LoVo (cell line): ENCODE measurements at regions not wholly inside any gene's neighbourhood (a gene's known extent, or its start where the extent isn't known, plus 50 kb on each side); places are given as distances from the start of the nearest gene placed in this dataset.

Experiments
- DNase-seq: peaks from one replicate; pipeline ENCODE4 v3.0.0-alpha.2; 2016; ENCODE audit warnings: low spot score

DNA sequence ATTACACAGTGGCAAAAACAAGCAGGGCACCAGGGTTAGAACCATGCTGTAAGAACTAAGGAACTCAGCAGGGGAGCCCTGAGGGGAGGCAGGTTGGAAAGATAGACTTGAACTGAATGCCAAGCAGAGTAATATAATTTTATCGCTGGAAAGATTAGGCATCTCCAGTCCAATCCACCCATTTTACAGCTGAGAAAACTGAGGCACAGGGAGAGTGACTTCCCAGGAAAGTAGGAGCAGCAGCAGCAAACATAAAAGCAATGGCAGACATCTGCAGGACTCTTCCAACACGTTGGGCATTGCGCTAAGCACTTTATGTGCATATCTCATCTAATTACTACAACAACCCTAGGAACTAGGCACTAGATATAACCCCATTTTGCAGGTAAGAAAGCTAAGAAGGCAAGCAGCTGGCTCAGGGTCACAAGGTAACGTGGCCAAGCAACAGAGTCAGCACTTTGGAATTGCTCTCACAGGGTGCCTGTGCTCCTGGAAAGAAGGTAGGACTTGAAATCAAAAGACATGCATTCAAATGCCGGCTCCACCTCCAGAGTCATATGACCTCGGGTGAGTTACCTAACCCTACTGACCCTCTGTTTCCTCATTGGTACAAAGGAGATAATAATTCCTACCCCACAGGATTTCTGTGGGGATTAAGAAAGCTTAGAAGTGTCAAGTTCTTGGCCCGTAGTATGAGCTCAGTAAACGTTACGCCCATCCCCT, 215.3 kb downstream of the BARX2 start:
- no peak for DNase-seq

DNA sequence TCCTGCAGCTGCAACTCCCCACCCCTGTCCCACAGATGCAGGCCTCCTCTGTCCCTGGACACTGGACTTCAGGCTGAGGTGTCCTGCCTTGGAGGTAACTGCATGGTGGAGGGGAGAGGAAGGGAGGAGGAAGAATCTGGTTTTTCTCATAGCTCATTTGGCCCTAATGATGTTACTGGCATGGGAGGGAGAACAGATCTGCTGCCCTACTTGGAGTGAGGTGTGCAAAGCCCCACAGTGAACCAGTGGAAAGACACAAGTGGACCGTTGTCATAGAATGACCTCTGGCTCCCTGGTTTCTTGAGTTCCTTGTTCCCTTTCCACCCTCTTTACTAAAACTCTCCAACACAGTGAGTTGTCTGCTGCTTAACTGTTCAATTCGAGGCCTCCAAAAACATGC, 215.9 kb downstream of the BARX2 start:
- DNase-seq = no peak

DNA sequence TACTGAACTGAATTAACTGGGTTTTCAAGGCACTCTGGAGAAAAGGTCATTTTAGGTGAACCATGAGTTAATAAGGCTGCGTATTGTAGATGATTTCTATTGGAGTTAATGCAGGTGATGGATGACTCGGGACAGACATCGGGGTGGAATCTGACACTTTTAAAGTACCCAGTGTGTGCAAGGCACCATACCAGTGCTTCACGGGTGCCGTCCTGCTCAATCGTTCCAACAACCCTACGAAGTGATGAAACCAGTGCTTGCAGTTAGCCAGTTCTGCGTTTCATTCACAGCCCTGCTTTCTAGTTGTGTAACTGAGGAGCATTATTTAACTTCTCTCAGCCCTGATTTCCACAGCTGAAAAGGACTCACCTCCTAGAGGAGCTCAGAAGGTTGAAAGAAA, 216.5 kb downstream of the BARX2 start:
- DNase-seq = no peak

DNA sequence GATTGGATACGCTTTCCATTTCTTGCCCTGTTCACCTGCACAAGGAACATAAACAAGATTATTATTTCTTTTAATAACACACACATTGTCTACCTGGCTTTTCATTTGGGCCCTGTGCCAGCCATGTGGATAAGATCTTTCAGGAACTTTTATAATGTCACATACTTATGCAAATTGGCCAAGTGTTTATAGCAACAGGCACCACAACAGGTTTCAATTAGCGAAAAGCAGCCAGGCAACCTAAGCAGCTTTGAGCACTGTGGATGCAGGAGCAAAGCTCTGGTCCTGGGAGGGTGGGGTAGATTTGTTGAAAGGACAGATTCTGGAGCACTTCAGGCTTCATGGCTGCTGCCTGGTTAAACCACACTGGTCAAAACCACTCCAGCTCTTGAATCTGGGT, 217.4 kb downstream of the BARX2 start:
- peak; percentile 34 for DNase-seq

DNA sequence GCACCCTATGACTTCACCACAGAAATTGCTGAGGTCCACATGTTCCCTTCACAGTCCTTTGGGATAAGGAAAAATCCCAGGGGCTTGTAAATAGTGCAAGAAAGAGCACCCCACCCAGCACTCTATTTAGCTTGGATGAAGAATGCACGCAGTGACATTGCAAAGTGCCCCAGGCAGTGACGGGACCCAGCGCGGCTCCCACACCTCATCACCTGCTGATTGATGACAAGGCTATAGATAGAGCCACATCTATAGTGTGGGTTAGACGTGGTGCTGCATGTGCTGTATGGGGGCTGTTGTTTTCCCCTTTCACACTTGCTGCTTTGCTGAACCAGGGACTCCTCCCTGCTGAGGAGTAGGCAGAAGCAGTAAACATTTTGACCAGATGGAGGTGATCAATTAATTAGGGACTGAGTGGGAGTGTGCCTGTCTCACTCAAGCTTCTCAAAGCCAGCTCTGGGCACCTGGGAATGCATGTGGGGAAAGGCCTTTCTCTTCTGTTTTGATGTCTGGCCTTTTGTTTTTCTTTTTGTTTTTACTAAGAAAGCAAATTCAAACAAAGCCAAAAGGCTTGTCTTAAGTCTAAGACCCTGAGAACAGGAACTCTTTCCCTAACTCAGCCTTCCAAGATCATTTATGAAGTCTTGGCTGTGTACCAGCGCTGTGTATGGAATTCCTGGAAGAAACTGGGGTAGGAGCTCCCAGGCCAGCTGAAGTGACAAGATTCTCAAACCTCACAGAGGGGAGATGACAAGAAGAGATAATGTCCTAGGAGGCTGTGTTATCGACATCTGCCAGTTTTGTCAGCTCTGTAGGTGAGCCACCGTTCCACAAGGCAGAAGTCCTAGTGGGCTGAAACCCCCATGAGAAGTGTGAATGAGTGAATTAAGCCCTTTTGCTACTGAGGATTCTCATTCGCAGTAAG, 219.7 kb downstream of the BARX2 start:
- DNase-seq = no peak

DNA sequence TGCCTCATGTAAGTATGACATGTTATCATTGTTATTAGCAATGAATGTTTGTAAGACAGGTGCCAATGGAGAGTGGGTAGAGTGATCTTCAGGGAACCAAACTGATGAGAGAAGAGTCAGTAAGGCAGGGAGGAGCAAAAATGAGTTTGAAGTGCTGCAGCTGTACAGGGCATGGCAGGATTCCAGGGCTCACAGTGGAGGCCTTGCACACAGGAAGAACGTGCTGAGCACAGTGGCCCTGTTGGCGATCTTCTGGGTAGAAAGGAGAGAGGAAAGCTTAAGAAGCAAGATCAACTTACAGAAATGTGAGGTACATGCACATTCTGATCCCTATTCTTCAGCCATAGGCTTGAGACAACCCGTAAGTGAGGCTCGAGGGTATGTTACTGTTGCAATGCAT, 219.3 kb upstream of the TMEM45B start:
- no peak for DNase-seq

DNA sequence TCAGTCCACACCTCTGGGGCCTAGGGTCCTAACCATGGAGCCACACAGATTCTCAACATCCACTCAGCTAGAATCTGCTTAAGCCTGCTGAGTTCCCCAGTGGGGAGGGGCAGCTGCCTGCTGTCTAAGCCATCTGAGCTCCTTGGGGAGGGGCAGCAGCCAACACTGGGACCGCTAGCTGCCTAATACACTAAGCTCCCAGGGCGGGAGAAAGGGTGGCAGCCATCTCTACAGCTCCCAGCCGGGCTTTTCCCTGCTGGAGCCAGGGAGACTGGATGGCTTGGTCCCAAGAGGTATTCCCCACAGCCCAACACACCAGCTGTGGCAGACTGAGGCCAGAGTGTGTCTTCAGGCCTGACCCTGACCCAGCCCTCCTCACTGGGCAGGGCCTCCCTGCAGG, 217.3 kb upstream of the TMEM45B start:
- no peak for DNase-seq

DNA sequence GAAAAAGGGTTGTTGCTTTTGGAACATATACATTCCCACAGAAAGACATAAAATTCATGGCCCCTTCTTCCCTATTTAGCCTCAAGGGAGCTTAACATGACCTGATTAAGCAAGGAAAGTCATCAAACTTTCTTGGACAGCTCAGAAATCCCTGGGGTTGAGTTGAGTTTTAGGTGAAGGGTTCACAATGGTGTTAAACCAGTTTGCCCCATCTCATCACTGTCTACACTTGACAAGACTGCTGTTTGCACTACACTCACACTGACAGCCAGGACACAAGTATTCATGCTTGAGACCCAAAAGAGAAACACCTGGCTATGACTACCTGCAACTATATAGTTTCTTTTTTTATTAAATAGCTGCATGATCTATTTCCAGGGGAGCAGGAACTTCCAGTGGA, 209.8 kb upstream of the TMEM45B start:
- no peak for DNase-seq

DNA sequence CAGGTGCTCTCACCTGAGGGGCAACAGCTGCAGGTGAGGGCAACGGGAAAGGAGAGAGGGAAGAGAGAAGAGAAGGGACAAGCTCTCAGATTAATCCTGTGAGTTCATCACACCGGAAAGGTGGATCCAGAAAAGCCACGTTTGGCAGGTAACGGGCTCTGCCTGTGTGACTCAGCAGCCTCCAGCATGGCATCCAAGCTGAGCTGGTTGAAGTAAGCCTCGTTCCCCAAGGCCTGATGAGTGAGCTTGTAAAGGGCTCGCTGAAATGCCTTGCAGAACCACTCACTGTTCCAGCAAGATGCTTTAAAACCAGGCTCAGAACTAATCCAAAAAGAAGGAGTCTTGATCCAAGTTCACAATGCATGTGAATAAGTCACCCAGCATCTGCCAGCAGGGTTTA, 206.9 kb upstream of the TMEM45B start:
- DNase-seq = no peak

DNA sequence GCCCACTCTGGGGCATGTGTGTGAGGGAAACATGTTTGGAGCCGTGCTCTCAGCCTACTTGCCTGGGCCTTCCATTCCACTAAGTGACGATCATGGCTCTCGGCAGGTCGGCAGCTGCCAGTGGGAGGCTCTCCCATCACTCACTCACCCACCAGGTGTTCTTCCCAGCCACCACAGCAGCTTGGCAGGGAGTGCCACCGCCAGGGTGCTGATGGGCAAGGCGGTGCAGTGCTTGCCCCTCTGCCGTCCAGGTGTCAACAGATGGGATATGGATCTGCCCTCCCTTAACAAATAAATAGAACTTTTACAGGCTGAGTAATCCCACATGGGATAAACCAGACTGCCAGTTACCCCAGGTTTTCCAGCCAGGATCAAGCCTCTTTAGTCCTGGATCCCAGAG, 205.5 kb upstream of the TMEM45B start:
- DNase-seq = no peak

DNA sequence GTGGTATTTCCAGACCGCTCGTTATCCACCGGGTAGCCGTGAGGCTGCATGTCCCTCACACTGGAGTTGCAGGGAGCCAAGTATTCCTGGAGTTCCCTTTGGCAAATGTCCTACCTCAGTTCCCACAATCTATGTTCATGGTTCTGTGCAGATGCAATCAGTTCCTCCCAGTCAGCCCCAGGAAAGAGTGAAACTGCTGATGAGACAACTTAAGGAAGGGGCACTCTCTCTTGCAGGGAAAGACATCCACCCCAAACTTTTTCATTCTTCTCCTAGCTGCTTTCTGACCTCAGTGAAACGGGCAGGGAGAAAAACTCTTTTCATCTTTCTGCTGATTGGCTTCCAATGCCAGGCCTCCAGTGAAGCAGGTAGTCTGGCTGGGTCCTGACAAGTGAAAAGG, 205.1 kb upstream of the TMEM45B start:
- no peak for DNase-seq

DNA sequence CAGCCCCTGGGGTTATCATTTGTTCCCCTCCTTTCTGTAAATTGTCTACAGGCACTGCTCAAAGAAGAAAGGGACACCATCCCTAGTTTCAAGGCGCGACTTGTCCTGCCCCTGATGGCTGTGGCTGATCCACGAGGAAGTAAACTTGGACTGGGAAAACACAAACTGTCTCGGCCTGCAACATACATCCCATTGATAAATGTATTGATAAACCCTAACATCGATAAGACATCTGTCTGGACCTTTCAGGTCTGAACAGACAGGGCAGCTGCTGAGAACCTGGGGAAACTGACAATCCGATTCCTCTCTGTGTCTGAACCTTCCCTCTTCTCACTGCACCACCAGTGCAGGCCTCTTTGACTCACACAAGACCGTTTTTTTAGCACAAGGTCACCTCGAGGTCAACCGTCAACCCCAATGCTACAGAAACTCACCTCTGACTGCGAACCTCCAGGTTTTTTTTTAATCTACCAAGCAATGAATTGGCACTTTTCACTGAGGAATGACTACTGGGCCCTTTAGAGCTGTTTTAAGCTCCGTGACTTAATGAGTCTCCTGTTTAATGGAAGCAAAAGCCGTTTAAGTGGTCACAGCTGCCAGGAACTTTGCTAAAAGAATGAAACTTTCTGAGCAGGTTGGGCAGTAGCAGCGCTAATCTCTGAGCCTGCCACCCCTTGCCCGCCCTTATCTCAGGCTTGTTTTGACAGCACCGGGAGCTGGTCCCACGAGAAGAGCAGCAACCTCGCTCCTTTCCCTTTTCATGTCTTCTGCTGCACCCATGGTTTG, 203.8 kb upstream of the TMEM45B start:
- no peak for DNase-seq

DNA sequence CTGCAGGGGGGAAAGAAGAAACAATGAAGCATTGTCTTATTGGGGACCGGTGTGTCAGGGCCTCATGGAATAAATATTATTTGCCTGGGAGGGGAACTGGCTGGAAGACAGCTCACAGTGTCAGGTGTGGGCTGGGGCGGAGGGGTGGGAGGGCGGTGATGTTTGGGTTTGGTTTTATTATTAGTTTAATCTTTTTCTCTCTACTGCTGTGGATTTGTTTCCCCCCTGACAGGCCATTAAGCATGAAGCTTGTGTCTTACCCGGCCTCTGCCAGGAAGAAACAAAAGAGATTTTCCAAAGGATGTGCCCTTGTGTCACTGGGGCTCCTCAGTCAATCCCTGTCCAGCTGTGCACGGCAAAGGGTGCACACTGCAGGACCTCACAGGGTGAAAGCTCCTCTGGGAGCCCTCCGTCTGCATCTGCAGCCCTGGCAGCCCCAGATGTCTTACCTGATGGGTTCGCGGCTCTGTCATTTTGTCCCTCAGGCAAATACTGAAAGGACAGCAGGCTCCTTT, 203.1 kb upstream of the TMEM45B start:
- DNase-seq = no peak

DNA sequence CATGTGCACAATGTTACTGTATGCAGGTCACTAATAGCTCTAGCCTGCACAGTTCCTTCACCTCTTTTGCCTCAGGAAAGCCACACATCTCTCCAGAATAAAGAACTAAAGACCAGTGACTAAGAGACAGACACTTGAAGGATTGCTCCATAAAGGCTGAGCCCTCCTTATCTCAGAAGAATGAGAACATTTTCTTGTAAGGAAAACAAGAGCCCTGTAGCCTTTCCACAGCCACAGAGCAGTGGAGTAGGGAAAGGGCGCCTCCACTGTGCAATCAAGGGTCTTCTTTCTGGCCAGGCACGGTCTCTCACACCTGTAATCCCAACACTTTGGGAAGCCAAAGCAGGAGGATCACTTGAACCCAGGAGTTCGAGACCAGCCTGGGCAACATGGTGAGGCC, 202.6 kb upstream of the TMEM45B start:
- no peak for DNase-seq

DNA sequence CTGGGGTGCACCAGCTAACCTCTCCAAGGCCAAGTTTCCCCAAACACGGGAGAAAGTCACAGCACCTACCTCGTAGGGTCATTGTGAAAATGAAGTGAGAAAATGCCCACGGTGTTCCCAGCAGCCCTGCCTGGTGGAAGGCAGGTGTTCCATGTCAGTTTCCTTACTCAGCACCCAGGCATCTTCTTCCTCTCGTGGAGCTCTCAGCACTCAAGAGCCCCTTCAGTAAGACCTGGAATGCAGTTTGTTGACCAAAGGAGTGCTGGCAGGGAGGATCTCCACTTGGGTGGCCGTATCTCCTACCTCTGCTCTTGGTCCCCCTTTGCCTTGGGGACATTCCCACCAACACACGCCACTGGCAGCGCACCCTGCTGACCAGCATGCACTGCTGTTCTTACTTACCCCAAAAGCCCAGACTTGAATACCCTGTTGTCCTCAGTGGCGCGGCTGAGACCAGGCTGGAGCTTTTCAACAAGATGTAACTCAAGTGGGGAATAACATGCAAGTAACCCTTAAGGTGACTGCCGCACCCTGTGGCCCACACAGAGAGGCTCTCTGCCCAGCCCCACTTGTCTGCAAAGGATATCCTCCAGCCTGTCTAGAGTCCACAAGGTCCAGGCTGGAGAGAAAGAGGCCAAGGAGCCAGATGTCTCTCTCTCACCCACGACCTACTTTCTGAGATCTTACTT, 201.2 kb upstream of the TMEM45B start:
- no peak for DNase-seq

DNA sequence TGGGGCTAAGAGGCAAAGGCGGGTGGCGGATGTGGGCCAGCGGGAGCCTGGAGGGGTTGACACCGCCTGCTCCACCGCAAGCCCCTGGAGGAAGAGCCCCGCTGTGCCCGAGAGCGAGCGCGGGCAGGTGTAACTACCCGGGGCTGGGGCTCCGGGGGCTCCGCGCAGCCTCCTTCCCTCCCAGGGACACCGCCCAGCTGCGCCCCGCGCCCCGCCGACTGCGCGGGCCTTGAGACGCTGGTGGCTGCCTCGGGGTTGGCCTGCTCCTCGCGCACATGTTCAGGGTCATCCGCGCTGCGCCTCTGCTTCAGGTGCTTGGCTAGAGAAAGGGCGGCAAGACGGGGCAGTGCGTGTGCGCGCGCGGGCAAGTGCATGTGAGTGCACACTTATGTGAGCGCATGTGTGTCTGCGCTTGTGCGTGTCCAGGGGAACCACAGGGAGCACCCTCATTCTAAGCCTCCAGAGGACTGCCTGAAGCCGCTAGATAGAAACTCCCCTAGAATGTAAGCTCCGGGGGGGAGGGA, 197.5 kb upstream of the TMEM45B start:
- no peak for DNase-seq

DNA sequence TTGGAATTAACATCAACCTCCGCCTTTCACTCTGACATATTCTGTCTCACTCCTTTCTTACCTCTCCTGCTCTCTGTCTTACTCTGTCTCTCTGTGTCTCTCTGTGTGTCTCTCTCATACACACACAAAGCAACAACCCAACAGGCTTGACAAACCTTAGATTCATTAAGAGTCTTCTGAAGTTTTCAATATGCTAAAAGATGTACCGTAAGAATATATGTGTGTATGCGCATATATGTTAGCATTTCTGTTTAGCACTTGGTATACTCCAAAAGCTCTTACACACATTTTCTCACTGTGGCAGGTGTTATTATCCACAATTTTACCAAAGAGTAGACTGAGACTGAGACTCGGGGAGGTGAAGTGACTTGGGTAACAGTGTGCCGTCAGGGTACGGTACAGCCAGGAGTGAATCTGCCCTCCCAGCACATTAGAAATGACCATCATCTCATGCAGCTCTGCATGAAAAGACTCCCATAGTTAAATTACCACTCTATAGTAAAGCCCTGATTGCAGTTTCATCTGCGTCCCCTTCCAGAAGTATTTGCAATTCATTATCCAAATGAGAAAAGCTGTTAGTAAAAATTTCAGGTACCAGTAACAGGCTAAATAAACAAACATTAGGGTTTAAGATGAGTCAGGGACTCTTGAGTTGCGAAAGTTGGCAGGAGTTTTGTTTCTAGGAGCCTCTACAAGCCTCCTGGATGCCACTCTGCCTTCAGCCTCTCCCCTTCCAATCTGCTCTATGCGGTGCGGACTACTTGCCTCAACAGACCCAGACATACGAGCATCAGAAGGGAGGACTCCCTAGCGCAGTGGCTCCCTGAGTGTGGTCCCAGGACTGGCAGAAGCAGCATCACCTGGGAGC, 195.2 kb upstream of the TMEM45B start:
- DNase-seq = no peak

DNA sequence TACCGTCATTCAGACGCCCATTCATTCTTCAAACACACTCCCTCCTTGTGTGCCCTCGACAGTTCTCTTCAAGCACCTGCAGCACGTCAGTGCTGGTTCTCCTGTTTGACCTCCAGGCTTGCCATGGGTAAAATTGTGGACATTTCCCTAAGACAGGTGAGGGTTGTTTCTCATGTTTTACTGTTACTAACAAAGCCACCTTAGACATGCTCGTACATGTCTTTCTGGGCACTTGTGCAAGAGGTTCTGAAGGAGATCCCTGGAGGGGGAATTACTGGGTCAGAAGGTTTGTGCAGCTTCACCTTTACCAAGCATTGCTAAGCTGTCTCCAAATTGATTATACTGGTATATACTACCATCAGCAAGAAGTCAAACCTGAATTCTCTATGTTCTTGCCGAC, 189.7 kb upstream of the TMEM45B start:
- DNase-seq = no peak

DNA sequence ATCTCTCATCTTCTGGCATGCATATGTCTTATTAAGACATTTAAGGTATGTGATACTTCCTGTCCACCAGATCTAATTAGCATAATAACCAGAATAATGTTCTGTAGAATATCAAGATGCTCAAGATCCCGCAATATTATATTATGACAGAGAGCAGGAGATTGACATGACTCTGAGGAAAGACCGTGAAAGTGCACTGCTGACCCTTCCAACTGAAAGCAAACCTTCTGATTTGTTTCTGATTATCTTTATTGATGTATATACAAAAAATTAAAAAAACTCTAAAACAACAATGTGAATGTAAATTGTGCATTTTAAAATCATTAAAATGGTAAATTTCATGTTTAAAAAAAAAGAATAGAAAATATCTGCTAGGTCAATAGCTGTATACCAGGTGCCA, 184.4 kb upstream of the TMEM45B start:
- no peak for DNase-seq

DNA sequence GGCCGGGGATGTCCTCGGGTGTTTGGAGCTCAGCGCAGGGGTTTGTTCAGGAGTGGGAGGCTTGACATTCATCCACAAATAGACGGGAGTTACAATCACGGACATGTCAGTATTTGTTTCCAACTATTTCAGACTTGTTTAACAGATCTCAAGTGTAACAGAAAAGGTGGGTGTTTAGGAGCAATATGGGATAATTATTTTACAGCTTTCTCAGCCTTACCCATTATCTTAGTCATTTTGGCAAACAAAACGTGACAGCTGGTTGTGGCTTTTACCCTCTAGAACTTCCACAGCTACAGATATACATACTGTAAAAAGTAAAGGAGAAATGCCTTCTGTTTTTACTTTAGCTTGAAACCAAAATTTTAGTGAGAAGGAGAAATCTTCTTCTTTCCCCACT, 178.7 kb upstream of the TMEM45B start:
- no peak for DNase-seq

DNA sequence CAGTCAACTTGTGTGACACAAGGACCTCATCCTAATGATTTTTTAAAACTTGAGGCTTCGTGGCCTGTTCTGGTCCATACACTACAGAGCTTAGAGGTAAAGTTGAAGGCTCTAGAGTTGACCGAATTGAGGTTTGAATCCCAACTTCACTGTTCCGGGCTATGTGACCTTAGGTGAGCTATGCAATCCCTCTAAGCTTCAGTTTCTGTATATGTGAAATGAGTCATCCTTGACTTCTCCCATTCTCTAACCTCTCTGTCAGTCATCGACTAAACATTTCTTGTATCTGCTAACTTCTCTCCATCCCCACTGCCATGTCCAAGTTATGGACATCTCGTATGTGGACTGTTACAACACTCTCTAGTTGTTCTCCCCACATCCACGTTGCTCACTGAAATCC, 178.2 kb upstream of the TMEM45B start:
- DNase-seq = no peak
